ENCODE measurements at regions not wholly inside any gene's neighbourhood (a gene's known extent, or its start where the extent isn't known, plus 50 kb on each side); places are given as distances from the start of the nearest gene placed in this dataset.

- Histone ChIP-seq H3K36me3 (ENCODE audit: control insufficient read depth, insufficient read depth, low read length) (no peaks in the 10 kb centered on the region), H3K27me3 (ENCODE audit: control insufficient read depth, insufficient read depth, low read length) (no peaks in the 10 kb centered on the region), H3K4me3 (replicated peaks in 1 of 4; ENCODE audit: control extremely low read depth in 1 of 4, insufficient read depth in 1 of 4, low read depth in 3 of 4, low read length in 4 of 4) (no peak overlapping the region), H3K4me1 (ENCODE audit: control insufficient read depth, extremely low read depth, insufficient read depth, low read length) (no peaks in the 10 kb centered on the region), H3K79me2 (ENCODE audit: control insufficient read depth, insufficient read depth, low read length) (no peaks in the 10 kb centered on the region), H3K9me3 (ENCODE audit: control insufficient read depth, insufficient read depth, low read depth, low read length) (no peaks in the 10 kb centered on the region), H2AFZ (ENCODE audit: low read length) (no peak overlapping the region), H4K20me1 (ENCODE audit: control insufficient read depth, extremely low read depth, insufficient read depth, low read length) (no peaks in the 10 kb centered on the region), H3K4me2 (ENCODE audit: extremely low read depth, insufficient read depth, low read length) (no peak overlapping the region), H3K9ac (ENCODE audit: insufficient read depth, low read length) (no peak overlapping the region), H3K27ac (ENCODE audit: insufficient read depth, low read length) (no peak overlapping the region)
- TF ChIP-seq EZH2 (IDR thresholded peaks at IDR 0.05; ENCODE audit: low read length, missing control alignments) (no peak), CTCF (conservative IDR thresholded peaks at IDR 0.05 in 1 of 2, IDR thresholded peaks at IDR 0.05 in 1 of 2; ENCODE audit: low read depth in 1 of 2, low read length in 2 of 2) (no peak)
- no peak for DNase-seq (ENCODE audit: low read depth in 2 of 2)
These were observed 147.1 kb upstream of the MYO3A start for GRCh38 chr10:25786899-25787298.

GRCh38 chr10:25797888-25798429 is 136.1 kb upstream of the MYO3A start:
- Histone ChIP-seq H3K4me2 (ENCODE audit: extremely low read depth, insufficient read depth, low read length) (no peak overlapping the region), H3K4me1 (ENCODE audit: control insufficient read depth, extremely low read depth, insufficient read depth, low read length) (no peaks in the 10 kb centered on the region), H4K20me1 (ENCODE audit: control insufficient read depth, extremely low read depth, insufficient read depth, low read length) (no peaks in the 10 kb centered on the region), H2AFZ (ENCODE audit: low read length) (no peak overlapping the region), H3K4me3 (replicated peaks in 1 of 4; ENCODE audit: control extremely low read depth in 1 of 4, insufficient read depth in 1 of 4, low read depth in 3 of 4, low read length in 4 of 4) (no peak overlapping the region), H3K36me3 (ENCODE audit: control insufficient read depth, insufficient read depth, low read length) (no peaks in the 10 kb centered on the region), H3K9ac (ENCODE audit: insufficient read depth, low read length) (no peak overlapping the region), H3K9me3 (ENCODE audit: control insufficient read depth, insufficient read depth, low read depth, low read length) (no peaks in the 10 kb centered on the region), H3K27me3 (ENCODE audit: control insufficient read depth, insufficient read depth, low read length) (no peaks in the 10 kb centered on the region), H3K79me2 (ENCODE audit: control insufficient read depth, insufficient read depth, low read length) (no peaks in the 10 kb centered on the region), H3K27ac (ENCODE audit: insufficient read depth, low read length) (no peak overlapping the region)
- TF ChIP-seq CTCF (conservative IDR thresholded peaks at IDR 0.05 in 1 of 2, IDR thresholded peaks at IDR 0.05 in 1 of 2; ENCODE audit: low read depth in 1 of 2, low read length in 2 of 2) (no peak), EZH2 (IDR thresholded peaks at IDR 0.05; ENCODE audit: low read length, missing control alignments) (no peak)
- peak in 1 of 2 donors; percentile 87 for DNase-seq (ENCODE audit: low read depth in 2 of 2)

GRCh38 chr10:25804505-25804904 is 129.5 kb upstream of the MYO3A start:
- TF ChIP-seq CTCF (conservative IDR thresholded peaks at IDR 0.05 in 1 of 2, IDR thresholded peaks at IDR 0.05 in 1 of 2; ENCODE audit: low read depth in 1 of 2, low read length in 2 of 2) (no peak), EZH2 (IDR thresholded peaks at IDR 0.05; ENCODE audit: low read length, missing control alignments) (no peak)
- H2AFZ ChIP-seq (ENCODE audit: low read length) = no peak overlapping the region
- H3K4me3 ChIP-seq (replicated peaks in 1 of 4; ENCODE audit: control extremely low read depth in 1 of 4, insufficient read depth in 1 of 4, low read depth in 3 of 4, low read length in 4 of 4) = no peak overlapping the region
- no peaks in the 10 kb centered on the region for H4K20me1 ChIP-seq (ENCODE audit: control insufficient read depth, extremely low read depth, insufficient read depth, low read length)
- no peak overlapping the region for H3K27ac ChIP-seq (ENCODE audit: insufficient read depth, low read length)
- H3K4me1 ChIP-seq (ENCODE audit: control insufficient read depth, extremely low read depth, insufficient read depth, low read length) = no peaks in the 10 kb centered on the region
- no peak overlapping the region for H3K9ac ChIP-seq (ENCODE audit: insufficient read depth, low read length)
- no peaks in the 10 kb centered on the region for H3K36me3 ChIP-seq (ENCODE audit: control insufficient read depth, insufficient read depth, low read length)
- no peak overlapping the region for H3K4me2 ChIP-seq (ENCODE audit: extremely low read depth, insufficient read depth, low read length)
- H3K27me3 ChIP-seq (ENCODE audit: control insufficient read depth, insufficient read depth, low read length) = no peaks in the 10 kb centered on the region
- H3K9me3 ChIP-seq (ENCODE audit: control insufficient read depth, insufficient read depth, low read depth, low read length) = no peaks in the 10 kb centered on the region
- no peaks in the 10 kb centered on the region for H3K79me2 ChIP-seq (ENCODE audit: control insufficient read depth, insufficient read depth, low read length)
- DNase-seq (ENCODE audit: low read depth in 2 of 2) = no peak

Data from fibroblast of lung (primary cell).